Psoas muscle (tissue), 7 donors: ENCODE measurements at regions not wholly inside any gene's neighbourhood (a gene's known extent, or its start where the extent isn't known, plus 50 kb on each side); places are given as distances from the start of the nearest gene placed in this dataset.
"Not testable (repeated sequence)": the region's sequence is repeated elsewhere in the genome, so short reads cannot be mapped to it uniquely, and the experiment has no call there.

Source experiments
- ATAC-seq, 4 donors: fragments of 200-7000 bp; cut with Tn5 transposase; one replicate each; pipeline ENCODE4 v1.9.1; 2020; ENCODE audit warnings: moderate library complexity in 3 of 4, mild to moderate bottlenecking in 2 of 4
- DNase-seq, 2 donors: peaks; one replicate each; pipeline ENCODE4 v3.0.0-alpha.2; 2020
- H3K27ac ChIP-seq: fragments of 200-600 bp; one replicate; pipeline ENCODE4 v1.8.0; 2022
- H3K27me3 ChIP-seq, 3 donors: fragments of 200-600 bp in 1 of 3; one replicate each; pipeline versions ENCODE4 v1.6.1 to v1.8.0; 2013 to 2022; ENCODE audit warnings: low read length in 2 of 3, mild to moderate bottlenecking in 2 of 3, moderate library complexity in 1 of 3; ENCODE audit not compliant: insufficient read depth in 3 of 3
- H3K36me3 ChIP-seq, 2 donors: fragments of 200-600 bp in 1 of 2; one replicate each; pipeline versions ENCODE4 v1.6.1 to v1.8.0; 2013 to 2022; ENCODE audit warnings: low read depth in 1 of 2, mild to moderate bottlenecking in 1 of 2, moderate library complexity in 1 of 2; ENCODE audit not compliant: insufficient read depth in 1 of 2
- H3K4me1 ChIP-seq: fragments of 200-600 bp; one replicate; pipeline ENCODE4 v1.8.0; 2022
- H3K4me3 ChIP-seq: fragments of 200-600 bp; one replicate; pipeline ENCODE4 v1.8.0; 2022; ENCODE audit warnings: mild to moderate bottlenecking
- H3K9me3 ChIP-seq: fragments of 200-600 bp; one replicate; pipeline ENCODE4 v1.8.0; 2022
- WGBS, 3 donors: extraction: QIAGEN DNeasy Blood & Tissue Kit; methylation state at CpG; one replicate each; pipeline versions ENCODE4 v1.1.6 to v1.1.7; 2013; 5-methylcytosine and 5-hydroxymethylcytosine counted together
- intact Hi-C, 2 donors: fragments of 100-400 bp; cut with DNase I; formaldehyde crosslinking; loops; one replicate each; pipeline versions ENCODE4 v1.11.0 to v1.14.2; 2022
- TF ChIP-seq, protein P1 (sequence below): fragments of 200-600 bp; IDR thresholded peaks from one replicate; pipeline ENCODE4 v1.8.0; 2022; ENCODE audit warnings: antibody characterized with exemption
- donor health status: healthy with polysubstance abuse.
- donor health status: DM: no; HTN: no; CAD: no; lungs with moderate emphysema.
- donor health status: Bipolar disorder and iron deficiency.
- donor health status: healthy.
- donor health status: DM: yes; HTN: yes; CAD: no.
- donor health status: DM: no; HTN: no; CAD: no.
- donor health status: DM: yes; HTN: yes; CAD: no.

DNA sequence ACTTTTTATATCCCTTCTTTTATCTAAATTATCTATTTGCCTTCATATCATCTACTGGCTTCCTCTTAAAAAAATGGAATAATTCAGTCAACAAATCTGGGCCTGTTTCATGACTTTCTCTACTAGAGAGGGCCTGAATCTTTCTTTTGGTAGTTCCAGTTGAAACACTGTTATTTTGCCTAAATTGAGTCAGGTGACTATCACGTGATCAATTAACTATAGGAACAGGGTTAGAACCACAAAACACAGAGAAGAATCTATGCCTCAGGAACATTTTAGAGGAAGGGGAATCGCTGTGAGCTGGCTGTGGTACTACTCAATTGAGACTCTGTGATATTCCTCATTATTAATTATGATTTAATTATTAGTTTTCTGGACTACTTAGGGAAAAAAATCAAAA, 736.7 kb upstream of the PITX2 start:
- intact Hi-C loops: no loop called here
- no peaks in the 10 kb centered on the region for H3K36me3 ChIP-seq
- H3K9me3 ChIP-seq: no peaks in the 10 kb centered on the region
- no peaks in the 10 kb centered on the region for H3K27me3 ChIP-seq
- DNase-seq (no peak), ATAC-seq (no peak)
- 88 to 94% (median 91%) methylated on average over 2 of the region's 2 CpGs for WGBS, 3 donors
- no peaks in the 10 kb centered on the region for H3K4me1 ChIP-seq
- H3K27ac ChIP-seq: no peak overlapping the region
- TF ChIP-seq, protein P1, sequence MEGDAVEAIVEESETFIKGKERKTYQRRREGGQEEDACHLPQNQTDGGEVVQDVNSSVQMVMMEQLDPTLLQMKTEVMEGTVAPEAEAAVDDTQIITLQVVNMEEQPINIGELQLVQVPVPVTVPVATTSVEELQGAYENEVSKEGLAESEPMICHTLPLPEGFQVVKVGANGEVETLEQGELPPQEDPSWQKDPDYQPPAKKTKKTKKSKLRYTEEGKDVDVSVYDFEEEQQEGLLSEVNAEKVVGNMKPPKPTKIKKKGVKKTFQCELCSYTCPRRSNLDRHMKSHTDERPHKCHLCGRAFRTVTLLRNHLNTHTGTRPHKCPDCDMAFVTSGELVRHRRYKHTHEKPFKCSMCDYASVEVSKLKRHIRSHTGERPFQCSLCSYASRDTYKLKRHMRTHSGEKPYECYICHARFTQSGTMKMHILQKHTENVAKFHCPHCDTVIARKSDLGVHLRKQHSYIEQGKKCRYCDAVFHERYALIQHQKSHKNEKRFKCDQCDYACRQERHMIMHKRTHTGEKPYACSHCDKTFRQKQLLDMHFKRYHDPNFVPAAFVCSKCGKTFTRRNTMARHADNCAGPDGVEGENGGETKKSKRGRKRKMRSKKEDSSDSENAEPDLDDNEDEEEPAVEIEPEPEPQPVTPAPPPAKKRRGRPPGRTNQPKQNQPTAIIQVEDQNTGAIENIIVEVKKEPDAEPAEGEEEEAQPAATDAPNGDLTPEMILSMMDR: no peak
- no peak overlapping the region for H3K4me3 ChIP-seq

DNA sequence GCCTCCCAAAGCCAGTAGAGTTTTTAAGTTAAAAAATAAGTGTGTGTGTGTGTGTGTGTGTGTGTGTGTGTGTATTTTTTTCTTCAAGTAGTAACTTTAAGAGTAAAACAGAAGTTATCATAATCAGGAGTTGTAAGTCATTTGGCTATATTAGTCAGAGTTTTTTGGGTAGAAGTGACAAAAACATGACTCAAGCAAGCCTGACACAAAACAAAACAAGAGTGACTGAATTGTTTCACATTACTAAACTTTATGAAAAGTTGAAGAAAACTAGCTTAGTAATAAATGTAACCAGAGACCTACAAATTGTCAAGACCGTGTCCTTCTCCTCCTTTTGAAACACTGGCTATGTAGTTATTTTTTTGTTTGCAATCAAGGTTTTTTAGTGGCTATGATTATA, 738.0 kb upstream of the PITX2 start:
- no peaks in the 10 kb centered on the region for H3K27me3 ChIP-seq
- no peaks in the 10 kb centered on the region for H3K4me1 ChIP-seq
- no peak overlapping the region for H3K27ac ChIP-seq
- TF ChIP-seq, protein P1: no peak
- no peak overlapping the region for H3K4me3 ChIP-seq
- DNase-seq: no peak
- no peaks in the 10 kb centered on the region for H3K9me3 ChIP-seq
- intact Hi-C loops: no loop called here
- ATAC-seq: no peak
- whole genome bisulfite sequencing, 3 donors: 33 to 77% (median 46%) methylated on average over 1 of the region's 1 CpG
- no peaks in the 10 kb centered on the region for H3K36me3 ChIP-seq

DNA sequence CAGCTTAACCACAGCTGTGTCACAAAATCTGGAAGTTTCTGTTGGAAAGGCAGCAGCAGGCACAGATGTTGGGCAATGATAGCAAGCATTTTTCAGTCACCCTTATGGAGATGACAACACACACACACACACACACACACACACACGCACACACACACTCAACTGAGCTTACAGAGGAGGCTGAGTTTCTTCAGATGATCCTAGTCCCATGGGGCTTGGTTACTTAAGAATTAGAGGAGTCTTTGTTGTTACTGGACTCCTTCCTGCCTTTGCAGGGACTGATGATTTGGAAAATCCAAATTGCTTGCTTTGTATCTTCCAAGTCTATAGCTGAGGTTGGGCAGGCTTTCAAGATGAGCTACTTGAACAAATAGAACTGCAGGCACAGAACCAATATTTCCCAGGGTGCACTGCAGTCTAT, 740.1 kb upstream of the PITX2 start:
- intact Hi-C loops: no loop called here
- no peak for ATAC-seq
- H3K27me3 ChIP-seq: no peaks in the 10 kb centered on the region
- DNase-seq: peak; percentile 16 to 30
- no peaks in the 10 kb centered on the region for H3K36me3 ChIP-seq
- WGBS, 3 donors: 6 to 25% (median 24%) methylated on average over 1 of the region's 1 CpG
- no peak overlapping the region for H3K4me3 ChIP-seq
- TF ChIP-seq, protein P1: no peak
- no peaks in the 10 kb centered on the region for H3K4me1 ChIP-seq
- no peaks in the 10 kb centered on the region for H3K9me3 ChIP-seq
- H3K27ac ChIP-seq: no peak overlapping the region

DNA sequence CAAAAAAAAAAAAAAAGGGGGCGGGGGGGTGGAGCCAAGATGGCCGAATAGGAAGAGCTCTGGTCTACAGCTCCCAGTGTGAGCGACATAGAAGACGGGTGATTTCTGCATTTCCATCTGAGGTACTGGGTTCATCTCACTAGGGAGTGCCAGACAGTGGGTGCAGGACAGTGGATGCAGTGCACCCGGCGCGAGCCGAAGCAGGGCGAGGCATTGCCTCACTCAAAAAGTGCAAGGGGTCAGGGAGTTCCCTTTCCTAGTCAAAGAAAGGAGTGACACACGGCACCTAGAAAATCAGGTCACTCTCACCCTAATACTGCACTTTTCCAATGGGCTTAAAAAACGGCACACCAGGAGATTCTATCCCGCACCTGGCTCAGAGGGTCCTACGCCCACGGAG, 755.0 kb upstream of the PITX2 start:
- WGBS, 3 donors: 95 to 98% (median 96%) methylated on average over 14 of the region's 14 CpGs

DNA sequence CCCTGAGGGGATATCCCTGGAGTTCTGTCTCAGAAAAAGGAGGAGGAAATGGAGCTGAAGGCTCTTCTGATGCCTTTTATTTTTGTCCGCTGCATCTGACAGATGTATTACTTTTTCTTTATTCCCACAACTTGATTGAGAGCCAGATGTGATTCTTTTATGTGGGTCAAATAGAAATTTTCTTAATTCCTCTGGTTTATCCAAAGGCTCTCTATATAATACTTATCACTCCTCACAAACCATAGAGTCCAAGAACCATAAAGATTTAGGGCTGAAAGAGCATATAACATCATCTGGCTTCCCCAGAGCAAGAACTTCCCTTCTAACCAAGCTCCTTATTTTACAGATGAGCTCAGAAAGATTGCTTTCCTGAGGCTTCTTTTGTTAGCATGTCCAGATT, 756.7 kb upstream of the FAM241A start:
- H3K4me1 ChIP-seq: no peaks in the 10 kb centered on the region
- TF ChIP-seq, protein P1: no peak
- H3K27me3 ChIP-seq: no peaks in the 10 kb centered on the region

More for the DNA sequence above, 755.0 kb upstream of the PITX2 start:
- H3K36me3 ChIP-seq, ATAC-seq, H3K4me3 ChIP-seq, DNase-seq, H3K27me3 ChIP-seq, H3K27ac ChIP-seq, intact Hi-C loops, H3K4me1 ChIP-seq, H3K9me3 ChIP-seq: not testable (repeated sequence)

More for the DNA sequence above, 756.7 kb upstream of the FAM241A start:
- Histone ChIP-seq H3K36me3 (no peaks in the 10 kb centered on the region), H3K4me3 (no peak overlapping the region), H3K9me3 (no peaks in the 10 kb centered on the region), H3K27ac (no peak overlapping the region)
- intact Hi-C loops: no loop called here
- 57 to 77% (median 68%) methylated on average over 1 of the region's 1 CpG for WGBS, 3 donors
- DNase-seq (no peak), ATAC-seq (no peak)
